Activated CD4-positive, alpha-beta T cell treated with anti-CD3 and anti-CD28 coated beads for 36 hours (primary cell): ENCODE measurements at regions not wholly inside any gene's neighbourhood (a gene's known extent, or its start where the extent isn't known, plus 50 kb on each side); places are given as distances from the start of the nearest gene placed in this dataset.

ENCODE experiments used
- ATAC-seq: fragments of 200-7000 bp; cut with Tn5 transposase; one replicate; pipeline ENCODE4 v1.10.0; 2021; ENCODE audit warnings: mild to moderate bottlenecking, moderate library complexity
- CTCF ChIA-PET: fragments of 350-600 bp; sonication (Branson Sonifier 250); formaldehyde crosslinking; loops from one replicate; lab custom pipeline; 2021; ENCODE audit warnings: antibody characterized with exemption; lab: Charles Lee
- POLR2A ChIA-PET: fragments of 350-600 bp; sonication (Branson Sonifier 250); formaldehyde crosslinking; loops from one replicate; lab custom pipeline; 2021; ENCODE audit warnings: antibody characterized with exemption, inconsistent platforms; lab: Charles Lee
- DNase-seq: peaks from one replicate; pipeline ENCODE4 v3.0.0-alpha.2; 2020
- H3K27ac Mint-ChIP-seq: one replicate; pipeline ENCODE4 v1.8.0; 2021; ENCODE audit warnings: mixed read lengths
- H3K27me3 Mint-ChIP-seq: one replicate; pipeline ENCODE4 v1.8.0; 2021; ENCODE audit warnings: mixed read lengths
- H3K36me3 Mint-ChIP-seq: one replicate; pipeline ENCODE4 v1.8.0; 2021; ENCODE audit warnings: low read depth, mixed read lengths
- H3K4me1 Mint-ChIP-seq: one replicate; pipeline ENCODE4 v1.8.0; 2021; ENCODE audit warnings: mixed read lengths
- H3K4me3 Mint-ChIP-seq: one replicate; pipeline ENCODE4 v1.8.0; 2021; ENCODE audit warnings: mild to moderate bottlenecking, moderate library complexity, mixed read lengths
- H3K9me3 Mint-ChIP-seq: one replicate; pipeline ENCODE4 v1.8.0; 2021; ENCODE audit warnings: low read depth, mixed read lengths
- intact Hi-C, 2 experiments: fragments of 100-400 bp; cut with DNase I in 1 of 2; cut with micrococcal nuclease in 1 of 2; formaldehyde crosslinking; loops; one replicate each; pipeline versions ENCODE4 v1.14.2 to v1.15.1; 2022 to 2024; cut with DNase I, micrococcal nuclease

GRCh38 chr14:65250162-65250495 lies 147.8 kb upstream of the MAX start:
- POLR2A ChIA-PET = no interaction called here

GRCh38 chr14:65251213-65251612 lies 148.9 kb upstream of the MAX start:
- CTCF ChIA-PET = no interaction called here

More at GRCh38 chr14:65250162-65250495, 147.8 kb upstream of the MAX start:
- Mint-ChIP-seq H3K4me3 (no peak overlapping the region), H3K9me3 (no peaks in the 10 kb centered on the region), H3K36me3 (no peaks in the 10 kb centered on the region), H3K4me1 (peaks cover 6% of the 10 kb centered on the region), H3K27ac (no peak overlapping the region), H3K27me3 (no peaks in the 10 kb centered on the region)
- no peak for ATAC-seq
- CTCF ChIA-PET = no interaction called here
- no peak for DNase-seq
- intact Hi-C loops = no loop called here

GRCh38 chr14:65252482-65253255 lies 150.4 kb upstream of the MAX start:
- Mint-ChIP-seq H3K27me3 (no peaks in the 10 kb centered on the region), H3K27ac (no peak overlapping the region), H3K4me3 (no peak overlapping the region), H3K9me3 (no peaks in the 10 kb centered on the region), H3K36me3 (no peaks in the 10 kb centered on the region), H3K4me1 (peaks cover 12% of the 10 kb centered on the region)
- CTCF ChIA-PET = no interaction called here
- no peak for ATAC-seq
- intact Hi-C loops = no loop called here
- DNase-seq = no peak
- POLR2A ChIA-PET = no interaction called here

More at GRCh38 chr14:65251213-65251612, 148.9 kb upstream of the MAX start:
- peaks cover 12% of the 10 kb centered on the region for H3K4me1 Mint-ChIP-seq
- no peaks in the 10 kb centered on the region for H3K27me3 Mint-ChIP-seq
- H3K27ac Mint-ChIP-seq = no peak overlapping the region
- POLR2A ChIA-PET = no interaction called here
- no peaks in the 10 kb centered on the region for H3K9me3 Mint-ChIP-seq
- no peak overlapping the region for H3K4me3 Mint-ChIP-seq
- ATAC-seq (no peak), DNase-seq (no peak)
- intact Hi-C loops = no loop called here
- no peaks in the 10 kb centered on the region for H3K36me3 Mint-ChIP-seq

- Mint-ChIP-seq H3K9me3 (peaks cover 9% of the 10 kb centered on the region), H3K4me1 (peaks cover 12% of the 10 kb centered on the region), H3K36me3 (no peaks in the 10 kb centered on the region), H3K4me3 (no peak overlapping the region), H3K27me3 (no peaks in the 10 kb centered on the region), H3K27ac (peak overlapping the region; percentile 20)
- ATAC-seq = peak; percentile 61
- CTCF ChIA-PET = no interaction called here
- intact Hi-C loops = no loop called here
- POLR2A ChIA-PET = no interaction called here
- DNase-seq = peak; percentile 11
Observed at GRCh38 chr14:65255029-65255545, 152.8 kb upstream of the MAX start.

- intact Hi-C loops = no loop called here
- Mint-ChIP-seq H3K4me3 (no peak overlapping the region), H3K36me3 (no peaks in the 10 kb centered on the region), H3K27me3 (no peaks in the 10 kb centered on the region), H3K27ac (no peak overlapping the region), H3K9me3 (peaks cover 9% of the 10 kb centered on the region), H3K4me1 (peaks cover 12% of the 10 kb centered on the region)
- CTCF ChIA-PET = interaction anchor here (0.6 to 0.7 kb wide), 2 partner anchors 29 to 428 kb away, joined by 3 read pairs; no protein-coding TSS in a partner anchor
- ATAC-seq (no peak), DNase-seq (no peak)
- POLR2A ChIA-PET = no interaction called here
Observed at GRCh38 chr14:65255583-65256461, 153.5 kb upstream of the MAX start.

- POLR2A ChIA-PET = no interaction called here
- Mint-ChIP-seq H3K4me3 (no peak overlapping the region), H3K4me1 (peaks cover 12% of the 10 kb centered on the region), H3K9me3 (peaks cover 9% of the 10 kb centered on the region), H3K27me3 (no peaks in the 10 kb centered on the region), H3K27ac (no peak overlapping the region), H3K36me3 (no peaks in the 10 kb centered on the region)
- DNase-seq (no peak), ATAC-seq (no peak)
- CTCF ChIA-PET = interaction anchor here (0.7 kb wide), 1 partner anchor 427 kb away, joined by 3 read pairs; no protein-coding TSS in a partner anchor
- intact Hi-C loops = no loop called here
Observed at GRCh38 chr14:65256714-65257113, 154.4 kb upstream of the MAX start.

GRCh38 chr14:65257425-65257824 lies 155.1 kb upstream of the FUT8 start:
- peaks cover 9% of the 10 kb centered on the region for H3K9me3 Mint-ChIP-seq
- H3K36me3 Mint-ChIP-seq = no peaks in the 10 kb centered on the region
- DNase-seq (no peak), ATAC-seq (no peak)
- H3K4me3 Mint-ChIP-seq = no peak overlapping the region
- no peak overlapping the region for H3K27ac Mint-ChIP-seq
- POLR2A ChIA-PET = no interaction called here
- CTCF ChIA-PET = interaction anchor here (0.6 kb wide), 1 partner anchor 235 kb away, joined by 3 read pairs; no protein-coding TSS in a partner anchor
- no peaks in the 10 kb centered on the region for H3K27me3 Mint-ChIP-seq
- intact Hi-C loops = no loop called here
- peaks cover 12% of the 10 kb centered on the region for H3K4me1 Mint-ChIP-seq

GRCh38 chr14:65258391-65258790 lies 154.1 kb upstream of the FUT8 start:
- no peak for DNase-seq
- intact Hi-C loops = no loop called here
- POLR2A ChIA-PET = no interaction called here
- Mint-ChIP-seq H3K36me3 (no peaks in the 10 kb centered on the region), H3K4me1 (peaks cover 12% of the 10 kb centered on the region), H3K27me3 (no peaks in the 10 kb centered on the region), H3K4me3 (no peak overlapping the region), H3K27ac (no peak overlapping the region), H3K9me3 (peaks cover 9% of the 10 kb centered on the region)
- CTCF ChIA-PET = interaction anchor here (0.8 kb wide), 1 partner anchor 153 kb away, joined by 3 read pairs; no protein-coding TSS in a partner anchor
- no peak for ATAC-seq

- ChIA-PET POLR2A (no interaction called here), CTCF (interaction anchor here (0.8 kb wide), 1 partner anchor 152 kb away, joined by 3 read pairs; no protein-coding TSS in a partner anchor)
- ATAC-seq (no peak), DNase-seq (no peak)
- peaks cover 12% of the 10 kb centered on the region for H3K4me1 Mint-ChIP-seq
- peaks cover 9% of the 10 kb centered on the region for H3K9me3 Mint-ChIP-seq
- intact Hi-C loops = no loop called here
- no peak overlapping the region for H3K4me3 Mint-ChIP-seq
- H3K27ac Mint-ChIP-seq = no peak overlapping the region
- H3K27me3 Mint-ChIP-seq = no peaks in the 10 kb centered on the region
- H3K36me3 Mint-ChIP-seq = no peaks in the 10 kb centered on the region
Observed at GRCh38 chr14:65259000-65259399, 153.5 kb upstream of the FUT8 start.

GRCh38 chr14:65260786-65261185 lies 151.7 kb upstream of the FUT8 start:
- POLR2A ChIA-PET = interaction anchor here (0.7 to 1.1 kb wide), 2 partner anchors 9 to 15 kb away, joined by 3 to 9 read pairs; no protein-coding TSS in a partner anchor
- H3K27me3 Mint-ChIP-seq = no peaks in the 10 kb centered on the region
- no peak overlapping the region for H3K27ac Mint-ChIP-seq
- H3K9me3 Mint-ChIP-seq = peaks cover 9% of the 10 kb centered on the region
- no peak for ATAC-seq
- DNase-seq = no peak
- H3K4me1 Mint-ChIP-seq = peaks cover 1% of the 10 kb centered on the region
- CTCF ChIA-PET = interaction anchor here (0.9 to 1.1 kb wide), 3 partner anchors 16 to 564 kb away, joined by 3 to 4 read pairs (median 3); no protein-coding TSS in a partner anchor
- no peaks in the 10 kb centered on the region for H3K36me3 Mint-ChIP-seq
- H3K4me3 Mint-ChIP-seq = no peak overlapping the region
- intact Hi-C loops = no loop called here

GRCh38 chr14:65261425-65261920 lies 151.1 kb upstream of the FUT8 start:
- POLR2A ChIA-PET = interaction anchor here (0.7 to 1.1 kb wide), 2 partner anchors 8 to 16 kb away, joined by 3 to 9 read pairs; no protein-coding TSS in a partner anchor
- Mint-ChIP-seq H3K27me3 (no peaks in the 10 kb centered on the region), H3K9me3 (peaks cover 9% of the 10 kb centered on the region), H3K36me3 (no peaks in the 10 kb centered on the region), H3K4me1 (no peaks in the 10 kb centered on the region), H3K4me3 (no peak overlapping the region), H3K27ac (no peak overlapping the region)
- intact Hi-C loops = no loop called here
- DNase-seq = no peak
- ATAC-seq = peak; percentile 39
- CTCF ChIA-PET = interaction anchor here (0.6 to 1.1 kb wide), 4 partner anchors 35 to 563 kb away, joined by 3 to 5 read pairs (median 4); no protein-coding TSS in a partner anchor
